GM21447 (cell line): ENCODE measurements at regions not wholly inside any gene's neighbourhood (a gene's known extent, or its start where the extent isn't known, plus 50 kb on each side); places are given as distances from the start of the nearest gene placed in this dataset.
"Not testable (repeated sequence)": the region's sequence is repeated elsewhere in the genome, so short reads cannot be mapped to it uniquely, and the experiment has no call there.

ENCODE experiments used
- ATAC-seq: cut with Tn5 transposase; IDR thresholded peaks from one replicate; pipeline ENCODE4 v1.9.1; 2021; ENCODE audit not compliant: unreplicated experiment

DNA sequence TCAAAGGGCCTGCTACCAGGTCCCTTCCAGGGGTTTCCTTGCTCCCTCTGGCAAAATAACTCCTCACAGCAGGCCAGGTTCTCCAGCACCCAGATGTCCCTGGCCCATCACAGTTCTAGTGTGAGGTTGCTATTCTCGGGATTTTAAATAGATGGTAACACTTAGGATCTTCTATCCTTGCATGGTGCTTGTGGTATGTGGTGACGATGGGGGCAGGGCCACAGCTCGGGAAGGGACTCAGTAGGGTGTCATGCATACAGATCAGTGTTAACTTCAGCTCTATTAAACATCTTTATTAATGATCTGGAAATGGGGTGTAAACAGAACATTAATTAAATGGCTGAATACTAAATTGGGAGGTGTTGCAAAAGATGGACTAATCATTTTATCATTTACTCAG is 323.8 kb downstream of the QKI start:
- no peak for ATAC-seq

DNA sequence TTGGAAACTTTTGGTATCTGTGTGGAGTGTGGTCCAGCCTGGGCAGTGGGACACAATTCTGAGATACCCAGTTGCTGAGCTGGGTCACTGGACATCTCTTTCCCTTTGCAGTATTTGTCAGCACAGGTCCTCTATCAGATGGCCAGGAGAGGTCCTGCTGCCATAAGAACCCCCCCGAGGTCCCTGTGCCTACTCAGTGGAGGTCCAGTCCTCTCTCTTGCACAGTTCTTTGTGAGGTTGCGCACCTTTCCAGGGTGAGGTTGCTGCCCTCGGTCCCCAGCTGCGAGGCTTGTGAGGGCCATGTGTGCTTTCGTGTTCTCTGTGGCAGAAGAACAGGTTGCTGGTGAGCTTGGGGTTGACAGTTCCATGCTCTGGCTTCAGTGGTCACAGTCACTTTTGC is 320.6 kb downstream of the QKI start:
- no peak for ATAC-seq

DNA sequence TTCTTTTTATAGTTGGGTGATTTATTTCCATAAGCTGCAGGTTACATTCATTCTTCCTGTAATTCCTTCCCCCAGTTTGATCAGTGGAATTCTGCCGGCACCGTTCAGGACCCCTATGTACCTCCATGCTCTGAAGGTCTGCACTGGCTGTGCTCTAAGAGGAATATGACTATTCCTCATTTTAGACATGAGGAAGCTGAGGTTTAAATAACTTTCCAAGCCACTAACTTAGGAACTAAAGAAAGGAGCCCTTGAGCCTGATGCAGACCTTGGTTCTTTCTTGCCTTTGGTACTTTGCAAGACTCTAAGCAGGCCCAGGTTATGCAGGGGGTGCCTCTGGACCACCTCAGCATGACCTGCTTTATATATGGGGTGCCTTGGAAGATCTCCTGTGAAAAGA is 318.5 kb downstream of the QKI start:
- ATAC-seq = no peak

- ATAC-seq = no peak
Observed at GRCh38 chr6:163732479-163732878, 318.0 kb downstream of the QKI start.

- ATAC-seq = not testable (repeated sequence)
Observed at GRCh38 chr6:163732014-163732351, 317.5 kb downstream of the QKI start.

- ATAC-seq = no peak
Observed at GRCh38 chr6:163731215-163732013, 316.9 kb downstream of the QKI start.

- no peak for ATAC-seq
Observed at GRCh38 chr6:163730246-163731210, 316.0 kb downstream of the QKI start.

- no peak for ATAC-seq
Observed at GRCh38 chr6:163729127-163729872, 314.8 kb downstream of the QKI start.

- no peak for ATAC-seq
Observed at GRCh38 chr6:163728442-163729126, 314.1 kb downstream of the QKI start.

DNA sequence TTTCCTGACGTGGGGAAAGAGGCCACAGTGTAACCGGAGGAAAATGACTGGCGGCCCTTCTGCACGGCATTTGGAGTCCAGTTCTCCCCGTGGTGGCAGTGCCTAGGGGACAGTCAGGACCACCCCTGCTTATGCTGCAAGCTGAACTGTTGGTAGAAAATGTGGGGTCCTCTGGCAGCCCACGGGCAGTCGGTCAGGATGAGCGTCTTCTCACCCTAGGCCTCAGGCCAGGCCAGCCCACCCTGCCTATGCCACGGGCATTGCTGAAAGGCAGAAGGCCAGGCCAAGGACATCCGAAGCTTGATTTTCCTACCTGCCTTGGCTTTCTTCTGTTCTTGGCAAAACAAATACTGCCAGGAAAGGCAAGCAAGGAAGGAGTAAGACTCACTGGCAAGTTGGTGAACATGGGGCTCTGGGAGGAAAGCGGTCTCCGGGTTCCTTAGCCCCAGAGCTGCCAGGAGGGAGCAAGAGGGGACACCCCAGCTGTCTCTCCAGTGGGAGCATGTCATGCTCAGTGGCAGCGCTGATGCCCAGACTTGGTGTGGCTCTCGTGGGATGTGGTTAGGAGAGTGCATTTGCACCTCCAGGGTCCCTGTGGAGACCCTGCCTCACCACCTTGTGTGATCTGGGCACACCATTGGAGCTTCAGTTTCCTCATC is 311.6 kb downstream of the QKI start:
- no peak for ATAC-seq

GRCh38 chr6:163725008-163725941 is 310.8 kb downstream of the QKI start:
- no peak for ATAC-seq

DNA sequence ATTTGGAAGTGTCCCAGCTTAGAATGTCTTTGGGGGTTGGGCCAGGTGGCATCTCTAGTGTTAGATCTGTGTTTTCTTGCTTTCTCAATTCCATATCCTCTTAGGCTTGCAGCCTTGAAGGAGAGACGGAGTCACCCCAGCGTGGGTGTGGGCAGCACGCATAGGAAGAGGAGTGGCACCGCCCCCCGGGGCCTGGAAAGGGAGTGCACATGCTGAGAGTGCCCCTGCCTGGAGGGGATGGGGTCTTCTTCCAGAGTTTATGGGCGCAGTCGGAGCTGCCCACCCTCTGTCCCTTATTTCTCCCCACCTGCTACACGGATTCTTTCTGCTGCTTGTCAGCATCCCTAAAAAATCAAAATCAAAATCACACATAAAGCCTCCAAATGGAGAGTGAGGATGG is 309.7 kb downstream of the QKI start:
- no peak for ATAC-seq

DNA sequence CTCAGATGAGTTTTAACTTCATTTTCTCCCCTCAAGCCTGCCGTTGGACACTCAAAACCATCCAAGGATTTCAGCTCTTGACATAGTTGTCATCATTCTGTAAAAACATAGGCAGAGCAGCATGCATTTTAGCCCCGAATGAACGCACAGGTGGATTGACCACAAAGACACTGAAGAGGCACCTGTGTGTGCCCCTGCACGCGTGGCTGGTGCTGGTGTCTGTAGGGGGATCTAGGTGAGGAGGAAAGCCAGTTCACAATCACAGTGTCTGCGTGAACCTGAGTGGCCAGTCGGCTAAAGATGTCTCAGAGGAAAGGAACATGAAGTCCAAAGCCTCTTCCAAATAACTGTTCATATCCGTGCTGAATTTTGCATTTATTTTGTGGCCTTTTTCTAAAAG is 309.2 kb downstream of the QKI start:
- no peak for ATAC-seq

DNA sequence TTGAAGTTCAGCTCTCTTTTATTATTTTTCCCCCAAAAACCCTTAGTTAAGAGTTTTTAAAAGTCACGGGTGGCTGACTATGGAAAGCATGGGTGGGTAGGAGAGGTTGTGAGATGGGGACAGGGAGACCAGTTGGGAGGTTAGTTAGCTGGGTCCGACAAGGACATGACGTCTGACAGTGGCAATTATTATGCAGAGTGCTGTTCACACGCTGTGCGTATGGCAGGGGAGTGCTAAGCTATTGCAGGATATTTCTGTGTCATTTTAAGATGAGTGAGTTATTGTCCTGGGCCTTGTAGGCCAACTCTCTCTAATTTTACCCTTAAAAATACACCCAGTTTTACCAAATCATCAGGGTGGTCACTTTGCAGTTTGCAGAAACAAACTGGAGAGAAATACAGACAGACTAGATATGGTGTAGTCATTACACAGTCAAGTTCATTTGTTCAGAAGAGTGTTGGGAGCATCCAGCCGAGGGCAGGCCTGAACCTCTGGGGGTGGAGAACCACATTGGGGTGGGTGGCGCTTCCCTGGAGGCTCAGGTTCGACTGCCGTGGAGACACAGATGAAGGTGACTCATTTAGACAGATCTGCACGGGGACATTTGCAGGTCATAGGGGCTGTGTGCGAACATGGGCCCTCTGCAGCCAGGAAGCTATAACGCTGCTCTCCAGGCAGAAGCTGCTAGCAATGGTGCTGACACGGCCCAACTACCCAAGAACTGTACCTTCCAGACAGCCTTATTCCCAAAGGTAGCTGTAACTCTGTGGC is 307.6 kb downstream of the QKI start:
- no peak for ATAC-seq

DNA sequence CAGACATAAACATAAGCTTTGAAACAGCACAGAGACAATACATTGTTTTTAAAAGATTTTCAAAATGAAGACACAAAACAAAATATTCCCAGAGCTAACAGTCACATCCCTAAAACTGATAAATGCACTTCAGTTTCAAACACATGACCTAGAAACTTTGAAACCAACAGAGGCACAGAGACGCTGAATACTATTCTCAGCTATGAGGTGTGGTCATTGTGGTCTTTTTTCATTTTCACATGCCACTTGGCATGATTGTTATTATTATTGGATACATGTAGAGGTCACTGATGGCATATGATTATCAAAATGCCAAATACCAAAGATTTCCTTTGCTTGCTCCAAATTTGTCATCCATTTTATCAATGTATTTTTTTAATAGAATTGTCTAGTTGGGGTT is 306.9 kb downstream of the QKI start:
- no peak for ATAC-seq

DNA sequence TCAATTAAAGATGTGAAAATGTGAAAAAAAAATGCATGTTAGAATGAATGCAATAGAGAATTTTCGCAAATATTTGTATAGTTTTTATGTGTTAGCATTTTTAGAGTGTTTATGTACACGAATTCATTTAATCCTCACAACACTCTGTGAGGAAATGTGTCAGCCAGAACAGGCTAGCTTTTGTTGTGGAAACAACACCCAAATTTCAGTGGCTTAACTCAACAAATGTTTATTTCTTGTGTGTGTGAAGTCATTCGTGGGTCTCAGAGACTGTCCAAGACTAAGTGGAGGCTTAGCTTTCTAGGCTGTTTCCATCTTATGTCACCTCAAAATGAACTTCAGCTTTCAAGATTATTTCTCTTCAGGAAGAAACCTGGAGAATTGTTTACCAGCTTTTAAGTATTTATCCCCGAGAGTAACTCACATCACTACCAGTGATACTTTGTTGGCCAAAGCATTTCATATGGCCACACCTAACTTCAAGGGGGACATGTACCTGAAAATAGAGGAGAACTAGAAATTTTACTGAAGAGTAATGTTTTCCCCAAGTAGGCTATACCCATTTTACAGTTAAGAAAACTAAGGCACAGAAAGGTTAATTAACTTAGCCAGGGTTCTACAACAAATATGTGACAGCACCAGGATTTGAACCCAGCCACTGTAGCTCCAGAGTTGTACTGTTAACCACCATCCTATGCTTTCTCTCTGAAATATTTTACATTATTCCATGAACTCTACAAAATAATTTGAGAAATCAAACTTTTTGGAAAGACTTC is 306.1 kb downstream of the QKI start:
- ATAC-seq = no peak

GRCh38 chr6:163720005-163720404 is 305.5 kb downstream of the QKI start:
- ATAC-seq = no peak
